ENCODE measurements at regions not wholly inside any gene's neighbourhood (a gene's known extent, or its start where the extent isn't known, plus 50 kb on each side); places are given as distances from the start of the nearest gene placed in this dataset.
A peak's percentile ranks its signal among the peaks of the same experiment; 100 is the strongest.
"Not testable (repeated sequence)": the region's sequence is repeated elsewhere in the genome, so short reads cannot be mapped to it uniquely, and the experiment has no call there.

GRCh38 chr2:156254637-156255067 is 77.9 kb downstream of the NR4A2 start:
- Mint-ChIP-seq H3K9me3 (peaks cover 36% of the 10 kb centered on the region), H3K36me3 (ENCODE audit: low read depth) (peaks cover 39% of the 10 kb centered on the region), H3K4me1 (peaks cover 12% of the 10 kb centered on the region), H3K27ac (peak overlapping the region; percentile 87), H3K4me3 (peak overlapping the region; percentile 90)
- not testable (repeated sequence) for H3K27me3 Mint-ChIP-seq (ENCODE audit: low read depth, poor library complexity)
- DNase-seq: peak; percentile 1

- peaks cover 12% of the 10 kb centered on the region for H3K4me1 Mint-ChIP-seq
- peak overlapping the region; percentile 90 for H3K4me3 Mint-ChIP-seq
- H3K36me3 Mint-ChIP-seq (ENCODE audit: low read depth): peaks cover 46% of the 10 kb centered on the region
- no peak overlapping the region for H3K27ac Mint-ChIP-seq
- DNase-seq: no peak
- no peaks in the 10 kb centered on the region for H3K27me3 Mint-ChIP-seq (ENCODE audit: low read depth, poor library complexity)
- TF ChIP-seq CTCF (IDR thresholded peaks at IDR 0.05): no peak
- H3K9me3 Mint-ChIP-seq: peaks cover 36% of the 10 kb centered on the region
Measured at GRCh38 chr2:156253765-156254164, 78.8 kb downstream of the NR4A2 start.

GRCh38 chr2:156242874-156243273 is 89.6 kb downstream of the NR4A2 start:
- no peak overlapping the region for H3K27ac Mint-ChIP-seq
- no peaks in the 10 kb centered on the region for H3K27me3 Mint-ChIP-seq (ENCODE audit: low read depth, poor library complexity)
- no peak overlapping the region for H3K4me3 Mint-ChIP-seq
- no peak for DNase-seq
- no peak for TF ChIP-seq CTCF (IDR thresholded peaks at IDR 0.05)
- no peaks in the 10 kb centered on the region for H3K4me1 Mint-ChIP-seq
- peaks cover 31% of the 10 kb centered on the region for H3K36me3 Mint-ChIP-seq (ENCODE audit: low read depth)
- peaks cover 4% of the 10 kb centered on the region for H3K9me3 Mint-ChIP-seq

- Mint-ChIP-seq H3K9me3 (peaks cover 54% of the 10 kb centered on the region), H3K4me1 (no peaks in the 10 kb centered on the region), H3K27ac (no peak overlapping the region), H3K36me3 (ENCODE audit: low read depth) (peaks cover 39% of the 10 kb centered on the region), H3K4me3 (no peak overlapping the region), H3K27me3 (ENCODE audit: low read depth, poor library complexity) (no peaks in the 10 kb centered on the region)
- no peak for TF ChIP-seq CTCF (IDR thresholded peaks at IDR 0.05)
- DNase-seq: no peak
Measured at GRCh38 chr2:156237558-156237957, 95.0 kb downstream of the NR4A2 start.

GRCh38 chr2:156229724-156230362 is 102.7 kb downstream of the NR4A2 start:
- no peak for TF ChIP-seq CTCF (IDR thresholded peaks at IDR 0.05)
- peak overlapping the region; percentile 26 for H3K27ac Mint-ChIP-seq
- H3K27me3 Mint-ChIP-seq (ENCODE audit: low read depth, poor library complexity): no peaks in the 10 kb centered on the region
- no peak for DNase-seq
- no peak overlapping the region for H3K4me3 Mint-ChIP-seq
- peaks cover 66% of the 10 kb centered on the region for H3K9me3 Mint-ChIP-seq
- H3K36me3 Mint-ChIP-seq (ENCODE audit: low read depth): peaks cover 56% of the 10 kb centered on the region
- H3K4me1 Mint-ChIP-seq: no peaks in the 10 kb centered on the region

GRCh38 chr2:156223328-156223727 is 109.2 kb downstream of the NR4A2 start:
- H3K27me3 Mint-ChIP-seq (ENCODE audit: low read depth, poor library complexity); H3K4me1 Mint-ChIP-seq; DNase-seq; H3K4me3 Mint-ChIP-seq; H3K27ac Mint-ChIP-seq: not testable (repeated sequence)
- Mint-ChIP-seq H3K36me3 (ENCODE audit: low read depth) (peaks cover 80% of the 10 kb centered on the region), H3K9me3 (peaks cover 69% of the 10 kb centered on the region)

- Mint-ChIP-seq H3K27me3 (ENCODE audit: low read depth, poor library complexity) (no peaks in the 10 kb centered on the region), H3K27ac (no peak overlapping the region), H3K9me3 (peaks cover 69% of the 10 kb centered on the region), H3K4me3 (no peak overlapping the region), H3K4me1 (no peaks in the 10 kb centered on the region), H3K36me3 (ENCODE audit: low read depth) (peaks cover 74% of the 10 kb centered on the region)
- TF ChIP-seq CTCF (IDR thresholded peaks at IDR 0.05): no peak
- DNase-seq: no peak
Measured at GRCh38 chr2:156221703-156222102, 110.8 kb downstream of the NR4A2 start.
